Neural progenitor cell (in vitro differentiated cells): ENCODE measurements at regions not wholly inside any gene's neighbourhood (a gene's known extent, or its start where the extent isn't known, plus 50 kb on each side); places are given as distances from the start of the nearest gene placed in this dataset.

ENCODE experiments used
- DNase-seq: peaks from one replicate; pipeline ENCODE4 v3.0.0-alpha.2; 2016; ENCODE audit warnings: low spot score
- H2AFZ ChIP-seq: fragments of 200-600 bp; sonication (generic); replicated peaks from 2 replicates; pipeline ENCODE4 v1.6.1; 2016; ENCODE audit warnings: antibody characterized with exemption
- H3F3A ChIP-seq: fragments of 200-600 bp; sonication (generic); 2 replicates; pipeline ENCODE4 v1.6.1; 2016; ENCODE audit warnings: antibody characterized with exemption, low read depth
- H3K27ac ChIP-seq: fragments of 200-600 bp; sonication (generic); 2 replicates; pipeline ENCODE4 v1.5.1; 2016; ENCODE audit warnings: mild to moderate bottlenecking
- H3K27me3 ChIP-seq: fragments of 200-600 bp; sonication (generic); 2 replicates; pipeline ENCODE4 v1.6.1; 2016; ENCODE audit warnings: mild to moderate bottlenecking, moderate library complexity
- H3K36me3 ChIP-seq: fragments of 200-600 bp; sonication (generic); 2 replicates; pipeline ENCODE4 v1.5.1; 2016
- H3K4me1 ChIP-seq: fragments of 200-600 bp; sonication (generic); 2 replicates; pipeline ENCODE4 v1.6.1; 2016; ENCODE audit warnings: mixed run types
- H3K4me2 ChIP-seq: fragments of 200-600 bp; sonication (generic); 2 replicates; pipeline ENCODE4 v1.6.1; 2016
- H3K4me3 ChIP-seq: fragments of 200-600 bp; sonication (generic); 2 replicates; pipeline ENCODE4 v1.5.1; 2016
- H3K79me2 ChIP-seq: fragments of 200-600 bp; sonication (generic); 2 replicates; pipeline ENCODE4 v1.6.1; 2016; ENCODE audit warnings: low read depth
- H3K9ac ChIP-seq: fragments of 200-600 bp; sonication (generic); 2 replicates; pipeline ENCODE4 v1.6.1; 2016
- H3K9me3 ChIP-seq: fragments of 200-600 bp; sonication (generic); 2 replicates; pipeline ENCODE4 v1.5.1; 2016; ENCODE audit warnings: low read depth
- H4K20me1 ChIP-seq: fragments of 200-600 bp; sonication (generic); 2 replicates; pipeline ENCODE4 v1.6.1; 2016; ENCODE audit warnings: low read depth
- H3K27ac Mint-ChIP-seq: 3 replicates; pipeline ENCODE4 v1.8.0; 2021; ENCODE audit warnings: mixed read lengths
- H3K27me3 Mint-ChIP-seq: 2 replicates; pipeline ENCODE4 v1.8.0; 2022; ENCODE audit warnings: low read depth, mild to moderate bottlenecking, inconsistent platforms, moderate library complexity, mixed read lengths; ENCODE audit not compliant: insufficient read depth
- H3K36me3 Mint-ChIP-seq: 3 replicates; pipeline ENCODE4 v1.8.0; 2021; ENCODE audit warnings: mixed read lengths
- H3K4me1 Mint-ChIP-seq: 3 replicates; pipeline ENCODE4 v1.8.0; 2021; ENCODE audit warnings: mixed read lengths
- H3K4me3 Mint-ChIP-seq: 3 replicates; pipeline ENCODE4 v1.8.0; 2021; ENCODE audit warnings: mild to moderate bottlenecking, moderate library complexity, mixed read lengths
- H3K9me3 Mint-ChIP-seq: 3 replicates; pipeline ENCODE4 v1.8.0; 2020; ENCODE audit warnings: mixed read lengths
- EZH2 ChIP-seq: fragments of 200-600 bp; sonication (generic); IDR thresholded peaks from 2 replicates; pipeline ENCODE4 v1.6.1; 2017; ENCODE audit warnings: antibody characterized with exemption, mild to moderate bottlenecking, moderate library complexity
- EZH2phosphoT487 ChIP-seq: fragments of 200-600 bp; sonication (generic); IDR thresholded peaks from 2 replicates; pipeline ENCODE4 v1.6.1; 2017; ENCODE audit warnings: antibody characterized with exemption
- TF ChIP-seq, protein P1 (sequence below): fragments of 200-600 bp; sonication (generic); IDR thresholded peaks from 2 replicates; pipeline ENCODE4 v1.5.1; 2017; ENCODE audit warnings: antibody characterized with exemption, mild to moderate bottlenecking

- Histone ChIP-seq H3K79me2 (no peaks in the 10 kb centered on the region), H3K4me1 (no peaks in the 10 kb centered on the region), H3K4me3 (no peak overlapping the region), H3K27me3 (no peaks in the 10 kb centered on the region), H3K9ac (no peak overlapping the region), H4K20me1 (no peaks in the 10 kb centered on the region), H3K27ac (no peak overlapping the region), H3K4me2 (no peak overlapping the region), H3F3A (no peaks in the 10 kb centered on the region), H3K36me3 (no peaks in the 10 kb centered on the region), H3K9me3 (no peaks in the 10 kb centered on the region), H2AFZ (peak overlapping the region; percentile 17)
- H3K27ac Mint-ChIP-seq: no peak overlapping the region
- H3K27me3 Mint-ChIP-seq: no peaks in the 10 kb centered on the region
- TF ChIP-seq, protein P1, sequence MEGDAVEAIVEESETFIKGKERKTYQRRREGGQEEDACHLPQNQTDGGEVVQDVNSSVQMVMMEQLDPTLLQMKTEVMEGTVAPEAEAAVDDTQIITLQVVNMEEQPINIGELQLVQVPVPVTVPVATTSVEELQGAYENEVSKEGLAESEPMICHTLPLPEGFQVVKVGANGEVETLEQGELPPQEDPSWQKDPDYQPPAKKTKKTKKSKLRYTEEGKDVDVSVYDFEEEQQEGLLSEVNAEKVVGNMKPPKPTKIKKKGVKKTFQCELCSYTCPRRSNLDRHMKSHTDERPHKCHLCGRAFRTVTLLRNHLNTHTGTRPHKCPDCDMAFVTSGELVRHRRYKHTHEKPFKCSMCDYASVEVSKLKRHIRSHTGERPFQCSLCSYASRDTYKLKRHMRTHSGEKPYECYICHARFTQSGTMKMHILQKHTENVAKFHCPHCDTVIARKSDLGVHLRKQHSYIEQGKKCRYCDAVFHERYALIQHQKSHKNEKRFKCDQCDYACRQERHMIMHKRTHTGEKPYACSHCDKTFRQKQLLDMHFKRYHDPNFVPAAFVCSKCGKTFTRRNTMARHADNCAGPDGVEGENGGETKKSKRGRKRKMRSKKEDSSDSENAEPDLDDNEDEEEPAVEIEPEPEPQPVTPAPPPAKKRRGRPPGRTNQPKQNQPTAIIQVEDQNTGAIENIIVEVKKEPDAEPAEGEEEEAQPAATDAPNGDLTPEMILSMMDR: no peak
- TF ChIP-seq EZH2: no peak
- TF ChIP-seq EZH2phosphoT487: no peak
- DNase-seq: no peak
- H3K9me3 Mint-ChIP-seq: no peaks in the 10 kb centered on the region
- H3K4me3 Mint-ChIP-seq: no peak overlapping the region
- no peaks in the 10 kb centered on the region for H3K36me3 Mint-ChIP-seq
- H3K4me1 Mint-ChIP-seq: no peaks in the 10 kb centered on the region
Observed at GRCh38 chr4:62250100-62250499, 1050.0 kb downstream of the ADGRL3 start.

- Histone ChIP-seq H3K79me2 (no peaks in the 10 kb centered on the region), H3K36me3 (no peaks in the 10 kb centered on the region), H4K20me1 (no peaks in the 10 kb centered on the region), H3K9me3 (no peaks in the 10 kb centered on the region), H2AFZ (no peak overlapping the region), H3K9ac (no peak overlapping the region), H3K4me1 (no peaks in the 10 kb centered on the region), H3K27ac (no peak overlapping the region), H3K4me2 (no peak overlapping the region), H3F3A (no peaks in the 10 kb centered on the region), H3K4me3 (no peak overlapping the region), H3K27me3 (no peaks in the 10 kb centered on the region)
- Mint-ChIP-seq H3K27ac (no peak overlapping the region), H3K4me3 (no peak overlapping the region), H3K27me3 (peaks cover 2% of the 10 kb centered on the region), H3K36me3 (no peaks in the 10 kb centered on the region), H3K9me3 (peaks cover 8% of the 10 kb centered on the region), H3K4me1 (no peaks in the 10 kb centered on the region)
- TF ChIP-seq, protein P1: peak; percentile 7
- TF ChIP-seq EZH2phosphoT487: no peak
- no peak for DNase-seq
Observed at GRCh38 chr4:62243895-62244294, 1043.8 kb downstream of the ADGRL3 start.

- Histone ChIP-seq H2AFZ (peak overlapping the region; percentile 40), H3K4me2 (no peak overlapping the region), H3K27ac (no peak overlapping the region), H3K4me3 (no peak overlapping the region), H3K36me3 (no peaks in the 10 kb centered on the region), H3K9me3 (no peaks in the 10 kb centered on the region), H4K20me1 (no peaks in the 10 kb centered on the region), H3F3A (no peaks in the 10 kb centered on the region), H3K9ac (no peak overlapping the region), H3K79me2 (no peaks in the 10 kb centered on the region), H3K4me1 (peaks cover 7% of the 10 kb centered on the region), H3K27me3 (no peaks in the 10 kb centered on the region)
- Mint-ChIP-seq H3K4me1 (peaks cover 19% of the 10 kb centered on the region), H3K4me3 (no peak overlapping the region), H3K27ac (no peak overlapping the region), H3K27me3 (peaks cover 2% of the 10 kb centered on the region), H3K36me3 (no peaks in the 10 kb centered on the region), H3K9me3 (peaks cover 6% of the 10 kb centered on the region)
- no peak for DNase-seq
- TF ChIP-seq, protein P1: no peak
- TF ChIP-seq EZH2phosphoT487: no peak
- no peak for TF ChIP-seq EZH2
Observed at GRCh38 chr4:62235911-62236310, 1035.8 kb downstream of the ADGRL3 start.

GRCh38 chr4:62232814-62233213 lies 1032.7 kb downstream of the ADGRL3 start:
- H3K27me3 ChIP-seq: no peaks in the 10 kb centered on the region
- no peaks in the 10 kb centered on the region for H3F3A ChIP-seq
- H3K27ac Mint-ChIP-seq: peak overlapping the region; percentile 96
- peaks cover 19% of the 10 kb centered on the region for H3K4me1 Mint-ChIP-seq
- H3K4me1 ChIP-seq: peaks cover 7% of the 10 kb centered on the region
- no peak overlapping the region for H3K4me3 ChIP-seq
- no peaks in the 10 kb centered on the region for H3K9me3 Mint-ChIP-seq
- H3K36me3 Mint-ChIP-seq: no peaks in the 10 kb centered on the region
- no peaks in the 10 kb centered on the region for H3K27me3 Mint-ChIP-seq
- TF ChIP-seq, protein P1: no peak
- no peak for TF ChIP-seq EZH2
- no peak for TF ChIP-seq EZH2phosphoT487
- H2AFZ ChIP-seq: no peak overlapping the region
- no peak overlapping the region for H3K9ac ChIP-seq
- H4K20me1 ChIP-seq: no peaks in the 10 kb centered on the region
- H3K9me3 ChIP-seq: no peaks in the 10 kb centered on the region
- H3K4me3 Mint-ChIP-seq: no peak overlapping the region
- peak overlapping the region; percentile 3 for H3K4me2 ChIP-seq
- peak; percentile 28 for DNase-seq
- H3K79me2 ChIP-seq: no peaks in the 10 kb centered on the region
- no peaks in the 10 kb centered on the region for H3K36me3 ChIP-seq
- no peak overlapping the region for H3K27ac ChIP-seq
